NOMO-1 treated with dmso at 0.1 percent for 144 hours (cell line): ENCODE measurements at regions not wholly inside any gene's neighbourhood (a gene's known extent, or its start where the extent isn't known, plus 50 kb on each side); places are given as distances from the start of the nearest gene placed in this dataset.
"Not testable (repeated sequence)": the region's sequence is repeated elsewhere in the genome, so short reads cannot be mapped to it uniquely, and the experiment has no call there.

Source experiments
- DNase-seq: peaks from one replicate; lab custom pipeline; 2025; ENCODE audit not compliant: unreplicated experiment; lab: John Stamatoyannopoulos, UW

- not testable (repeated sequence) for DNase-seq
Observed at GRCh38 chr16:16613212-16613611, 234.3 kb downstream of the NPIPA7 start.

GRCh38 chr16:16614484-16614883, 235.5 kb downstream of the NPIPA7 start:
- not testable (repeated sequence) for DNase-seq

GRCh38 chr16:16618963-16619465, 240.1 kb downstream of the NPIPA7 start:
- not testable (repeated sequence) for DNase-seq

GRCh38 chr16:16624367-16624766, 245.4 kb downstream of the NPIPA7 start:
- DNase-seq = not testable (repeated sequence)

- not testable (repeated sequence) for DNase-seq
Observed at GRCh38 chr16:16625140-16625539, 246.2 kb downstream of the NPIPA7 start.

GRCh38 chr16:16627865-16628264, 248.9 kb downstream of the NPIPA7 start:
- not testable (repeated sequence) for DNase-seq

GRCh38 chr16:16638231-16638630, 259.3 kb downstream of the NPIPA7 start:
- DNase-seq = not testable (repeated sequence)

- DNase-seq = not testable (repeated sequence)
Observed at GRCh38 chr16:16638714-16639113, 259.8 kb downstream of the NPIPA7 start.

GRCh38 chr16:16643828-16644227, 264.9 kb downstream of the NPIPA7 start:
- not testable (repeated sequence) for DNase-seq

- not testable (repeated sequence) for DNase-seq
Observed at GRCh38 chr16:16648002-16648401, 269.1 kb downstream of the NPIPA7 start.

GRCh38 chr16:16672180-16672812, 293.4 kb downstream of the NPIPA7 start:
- DNase-seq = not testable (repeated sequence)

- not testable (repeated sequence) for DNase-seq
Observed at GRCh38 chr16:16674820-16675219, 295.9 kb downstream of the NPIPA7 start.

GRCh38 chr16:16721849-16722248, 342.9 kb downstream of the NPIPA7 start:
- DNase-seq = not testable (repeated sequence)

- not testable (repeated sequence) for DNase-seq
Observed at GRCh38 chr16:16722666-16723065, 343.7 kb downstream of the NPIPA7 start.

- DNase-seq = not testable (repeated sequence)
Observed at GRCh38 chr16:16723819-16724519, 345.0 kb downstream of the NPIPA7 start.

GRCh38 chr16:16727048-16727447, 348.1 kb downstream of the NPIPA7 start:
- DNase-seq = not testable (repeated sequence)

- not testable (repeated sequence) for DNase-seq
Observed at GRCh38 chr16:16742573-16742972, 363.6 kb downstream of the NPIPA7 start.

GRCh38 chr16:16754992-16755667, 376.2 kb downstream of the NPIPA7 start:
- not testable (repeated sequence) for DNase-seq

GRCh38 chr16:16763449-16763848, 384.5 kb downstream of the NPIPA7 start:
- DNase-seq = no peak

GRCh38 chr16:16770717-16771116, 391.8 kb downstream of the NPIPA7 start:
- DNase-seq = not testable (repeated sequence)

- no peak for DNase-seq
Observed at GRCh38 chr16:16774389-16774788, 395.4 kb downstream of the NPIPA7 start.

GRCh38 chr16:16778332-16778731, 399.4 kb downstream of the NPIPA7 start:
- no peak for DNase-seq
